Hepatocyte (in vitro differentiated cells): ENCODE measurements at regions not wholly inside any gene's neighbourhood (a gene's known extent, or its start where the extent isn't known, plus 50 kb on each side); places are given as distances from the start of the nearest gene placed in this dataset.

ENCODE experiments used
- DNase-seq: peaks from one replicate; pipeline ENCODE4 v3.0.0-alpha.2; 2016; ENCODE audit warnings: low spot score
- H2AFZ ChIP-seq: fragments of 200-600 bp; sonication (generic); 2 replicates; pipeline ENCODE4 v1.6.0; 2016; ENCODE audit warnings: antibody characterized with exemption, mild to moderate bottlenecking
- H3K27ac ChIP-seq: fragments of 200-600 bp; sonication (generic); 2 replicates; pipeline ENCODE4 v1.5.1; 2016; ENCODE audit warnings: mild to moderate bottlenecking
- H3K27me3 ChIP-seq: fragments of 200-600 bp; sonication (generic); 2 replicates; pipeline ENCODE4 v1.6.1; 2016
- H3K36me3 ChIP-seq: fragments of 200-600 bp; sonication (generic); replicated peaks from 2 replicates; pipeline ENCODE4 v1.5.1; 2016; ENCODE audit warnings: low read depth; ENCODE audit not compliant: insufficient read depth
- H3K4me1 ChIP-seq: fragments of 200-600 bp; sonication (generic); 2 replicates; pipeline ENCODE4 v1.5.1; 2016; ENCODE audit warnings: mild to moderate bottlenecking, moderate library complexity; ENCODE audit not compliant: insufficient read depth
- H3K4me2 ChIP-seq: fragments of 200-600 bp; sonication (generic); 2 replicates; pipeline ENCODE4 v1.6.0; 2016
- H3K4me3 ChIP-seq: fragments of 200-600 bp; sonication (generic); 2 replicates; pipeline ENCODE4 v1.5.1; 2016; ENCODE audit warnings: mild to moderate bottlenecking
- H3K79me2 ChIP-seq: fragments of 200-600 bp; sonication (generic); 2 replicates; pipeline ENCODE4 v1.6.0; 2017; ENCODE audit warnings: mild to moderate bottlenecking
- H3K9me2 ChIP-seq: fragments of 200-600 bp; sonication (generic); replicated peaks from 2 replicates; pipeline ENCODE4 v1.6.0; 2017; ENCODE audit warnings: mild to moderate bottlenecking; ENCODE audit not compliant: insufficient read depth
- H3K9me3 ChIP-seq: fragments of 200-600 bp; sonication (generic); 2 replicates; pipeline ENCODE4 v1.5.1; 2016; ENCODE audit warnings: low read depth, mild to moderate bottlenecking
- H4K20me1 ChIP-seq: fragments of 200-600 bp; sonication (generic); 2 replicates; pipeline ENCODE4 v1.6.0; 2016; ENCODE audit warnings: mild to moderate bottlenecking; ENCODE audit not compliant: insufficient read depth, poor library complexity, severe bottlenecking
- EZH2 ChIP-seq: fragments of 200-600 bp; sonication (generic); IDR thresholded peaks from 2 replicates; pipeline ENCODE4 v1.6.1; 2016; ENCODE audit warnings: antibody characterized with exemption, mild to moderate bottlenecking, borderline replicate concordance
- EZH2phosphoT487 ChIP-seq: fragments of 200-600 bp; sonication (generic); IDR thresholded peaks from one replicate; pipeline ENCODE4 v1.6.1; 2018; ENCODE audit warnings: antibody characterized with exemption, mild to moderate bottlenecking, low read depth, moderate library complexity; ENCODE audit not compliant: unreplicated experiment, severe bottlenecking
- WGBS: methylation state at CpG from one replicate; pipeline ENCODE4 v1.1.6; 2016; ENCODE audit warnings: low lambda C conversion rate; ENCODE audit errors: missing lambda C conversion rate; 5-methylcytosine and 5-hydroxymethylcytosine counted together
- TF ChIP-seq, protein P1 (sequence below): fragments of 200-600 bp; sonication (generic); IDR thresholded peaks from 2 replicates; pipeline ENCODE4 v1.5.1; 2016; ENCODE audit warnings: antibody characterized with exemption, mild to moderate bottlenecking; ENCODE audit not compliant: poor library complexity

DNA sequence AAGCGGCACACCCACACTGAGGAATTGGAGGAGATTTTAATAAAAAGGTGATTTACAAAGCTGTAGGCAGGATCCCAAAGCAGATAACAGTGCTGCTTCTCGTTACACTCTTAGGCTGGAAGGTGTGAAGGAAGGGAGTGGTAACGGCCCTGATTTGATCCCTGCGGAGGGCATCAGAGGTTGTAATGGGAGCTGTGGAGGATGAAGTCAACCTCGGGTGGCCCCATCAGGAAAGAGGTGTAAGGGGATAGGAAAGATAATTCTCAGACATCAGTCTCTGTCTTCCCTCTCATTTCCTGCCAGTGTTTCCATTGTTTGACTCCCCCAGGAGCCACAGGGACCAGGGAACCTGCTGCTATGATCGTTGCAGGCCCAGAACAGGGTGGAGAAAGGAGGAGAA, 245.7 kb upstream of the NOX3 start:
- Histone ChIP-seq H4K20me1 (no peaks in the 10 kb centered on the region), H3K9me2 (no peaks in the 10 kb centered on the region), H3K27me3 (no peaks in the 10 kb centered on the region), H3K36me3 (no peaks in the 10 kb centered on the region), H3K4me3 (no peak overlapping the region), H3K4me2 (no peak overlapping the region), H3K27ac (no peak overlapping the region), H3K9me3 (no peaks in the 10 kb centered on the region), H3K4me1 (no peaks in the 10 kb centered on the region), H2AFZ (no peak overlapping the region), H3K79me2 (no peaks in the 10 kb centered on the region)
- TF ChIP-seq, protein P1, sequence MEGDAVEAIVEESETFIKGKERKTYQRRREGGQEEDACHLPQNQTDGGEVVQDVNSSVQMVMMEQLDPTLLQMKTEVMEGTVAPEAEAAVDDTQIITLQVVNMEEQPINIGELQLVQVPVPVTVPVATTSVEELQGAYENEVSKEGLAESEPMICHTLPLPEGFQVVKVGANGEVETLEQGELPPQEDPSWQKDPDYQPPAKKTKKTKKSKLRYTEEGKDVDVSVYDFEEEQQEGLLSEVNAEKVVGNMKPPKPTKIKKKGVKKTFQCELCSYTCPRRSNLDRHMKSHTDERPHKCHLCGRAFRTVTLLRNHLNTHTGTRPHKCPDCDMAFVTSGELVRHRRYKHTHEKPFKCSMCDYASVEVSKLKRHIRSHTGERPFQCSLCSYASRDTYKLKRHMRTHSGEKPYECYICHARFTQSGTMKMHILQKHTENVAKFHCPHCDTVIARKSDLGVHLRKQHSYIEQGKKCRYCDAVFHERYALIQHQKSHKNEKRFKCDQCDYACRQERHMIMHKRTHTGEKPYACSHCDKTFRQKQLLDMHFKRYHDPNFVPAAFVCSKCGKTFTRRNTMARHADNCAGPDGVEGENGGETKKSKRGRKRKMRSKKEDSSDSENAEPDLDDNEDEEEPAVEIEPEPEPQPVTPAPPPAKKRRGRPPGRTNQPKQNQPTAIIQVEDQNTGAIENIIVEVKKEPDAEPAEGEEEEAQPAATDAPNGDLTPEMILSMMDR = no peak
- TF ChIP-seq EZH2phosphoT487 (no peak), EZH2 (no peak)
- 59% methylated on average over 6 of the region's 6 CpGs for WGBS
- no peak for DNase-seq

DNA sequence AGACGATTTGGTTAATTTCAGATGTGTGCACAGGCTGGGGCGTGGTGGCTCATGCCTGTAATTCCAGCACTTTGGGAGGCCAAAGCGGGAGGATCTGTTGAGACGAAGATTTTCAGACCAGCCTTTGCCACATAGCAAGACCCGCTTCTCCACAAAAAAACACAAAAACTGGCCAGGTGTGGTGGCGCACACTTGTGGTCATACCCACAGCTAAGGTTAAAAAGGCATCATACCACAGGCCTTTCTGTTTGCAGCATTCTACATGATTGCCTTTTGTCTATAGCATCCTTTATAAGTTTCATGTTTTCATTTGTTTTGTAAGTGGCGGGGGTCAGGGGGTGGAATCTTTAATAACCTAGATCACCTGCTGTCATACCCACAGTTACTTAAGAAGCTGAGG, 239.9 kb upstream of the NOX3 start:
- H2AFZ ChIP-seq = no peak overlapping the region
- H3K4me1 ChIP-seq = peaks cover 14% of the 10 kb centered on the region
- H3K79me2 ChIP-seq = no peaks in the 10 kb centered on the region
- H3K9me2 ChIP-seq = no peaks in the 10 kb centered on the region
- H3K9me3 ChIP-seq = no peaks in the 10 kb centered on the region
- no peak for DNase-seq
- H3K36me3 ChIP-seq = no peaks in the 10 kb centered on the region
- no peak overlapping the region for H3K4me3 ChIP-seq
- H3K27ac ChIP-seq = peak overlapping the region; percentile 74
- H4K20me1 ChIP-seq = no peaks in the 10 kb centered on the region
- TF ChIP-seq, protein P1 = no peak
- TF ChIP-seq EZH2phosphoT487 = no peak
- TF ChIP-seq EZH2 = no peak
- H3K27me3 ChIP-seq = no peaks in the 10 kb centered on the region
- no peak overlapping the region for H3K4me2 ChIP-seq
- WGBS = 92% methylated on average over 7 of the region's 7 CpGs

DNA sequence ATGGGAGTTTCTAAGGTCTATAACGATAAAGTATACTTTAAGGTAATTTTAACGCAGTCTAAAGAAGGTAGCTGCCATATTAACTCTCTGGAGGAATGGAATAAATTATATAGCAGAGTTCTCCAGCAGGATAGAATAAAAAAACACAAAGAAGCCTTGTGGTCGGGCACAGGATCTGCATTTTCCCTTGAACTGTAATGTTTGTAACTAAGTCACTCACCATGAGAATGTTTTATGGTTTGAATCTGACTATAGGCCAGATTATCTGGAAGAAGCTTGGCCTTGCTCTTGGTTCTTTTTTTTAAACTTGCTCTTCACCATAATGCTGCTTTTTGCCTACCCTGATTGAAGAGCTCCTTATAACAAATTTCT, 238.8 kb upstream of the NOX3 start:
- Histone ChIP-seq H3K4me2 (peak overlapping the region; percentile 41), H3K4me1 (peaks cover 14% of the 10 kb centered on the region), H2AFZ (peak overlapping the region; percentile 23), H3K36me3 (no peaks in the 10 kb centered on the region), H3K27ac (peak overlapping the region; percentile 74), H3K9me3 (no peaks in the 10 kb centered on the region), H3K79me2 (no peaks in the 10 kb centered on the region), H4K20me1 (no peaks in the 10 kb centered on the region), H3K4me3 (no peak overlapping the region), H3K9me2 (no peaks in the 10 kb centered on the region), H3K27me3 (no peaks in the 10 kb centered on the region)
- TF ChIP-seq EZH2 = no peak
- 65% methylated on average over 3 of the region's 3 CpGs for WGBS
- DNase-seq = no peak

DNA sequence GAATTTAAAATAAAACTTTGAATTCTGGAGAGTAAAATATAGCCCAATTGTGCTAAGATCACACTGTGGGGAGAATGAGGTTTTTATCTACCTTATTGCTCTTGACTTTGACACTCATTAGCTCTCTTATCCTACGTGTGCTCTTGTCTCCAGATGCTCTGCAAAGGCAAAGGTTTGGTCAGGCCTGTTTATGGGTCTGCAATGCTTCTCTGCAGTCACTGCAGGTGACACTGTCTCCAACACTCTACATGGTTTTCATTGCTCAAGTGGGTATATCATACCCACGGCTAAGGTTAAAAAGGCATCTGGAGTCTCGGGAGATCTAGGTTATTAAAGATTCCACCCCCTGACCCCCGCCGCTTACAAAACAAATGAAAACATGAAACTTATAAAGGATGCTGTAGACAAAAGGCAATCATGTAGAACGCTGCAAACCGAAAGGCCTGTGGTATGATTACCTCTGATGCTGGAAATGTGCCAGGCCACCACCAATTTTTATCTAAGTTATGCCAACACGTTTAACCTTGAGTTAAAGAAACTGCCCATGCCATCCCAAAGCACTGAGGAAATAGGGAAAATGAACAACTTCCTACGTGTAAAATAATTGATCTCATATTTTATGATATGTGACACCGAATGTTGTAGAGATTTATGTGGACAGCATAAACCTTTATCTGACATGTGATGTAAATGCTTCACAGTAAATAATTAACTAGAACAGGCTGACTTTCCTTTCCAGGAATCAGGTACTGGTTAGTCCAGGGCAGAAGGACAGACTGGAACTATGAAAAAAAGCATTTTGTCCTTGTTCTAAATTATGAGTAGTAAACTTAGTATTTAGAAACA, 238.2 kb upstream of the NOX3 start:
- Histone ChIP-seq H3K4me3 (no peak overlapping the region), H2AFZ (peak overlapping the region; percentile 10), H3K9me3 (no peaks in the 10 kb centered on the region), H3K4me1 (peaks cover 14% of the 10 kb centered on the region), H4K20me1 (no peaks in the 10 kb centered on the region), H3K79me2 (no peaks in the 10 kb centered on the region), H3K9me2 (no peaks in the 10 kb centered on the region), H3K36me3 (no peaks in the 10 kb centered on the region), H3K27ac (peak overlapping the region; percentile 74), H3K4me2 (peak overlapping the region; percentile 41), H3K27me3 (no peaks in the 10 kb centered on the region)
- peak; percentile 34 for DNase-seq
- 59% methylated on average over 10 of the region's 10 CpGs for WGBS
- no peak for TF ChIP-seq EZH2phosphoT487
- TF ChIP-seq, protein P1 = no peak
- no peak for TF ChIP-seq EZH2
